CD8-positive, alpha-beta memory T cell (primary cell): ENCODE measurements at regions not wholly inside any gene's neighbourhood (a gene's known extent, or its start where the extent isn't known, plus 50 kb on each side); places are given as distances from the start of the nearest gene placed in this dataset.

Source experiments
- CTCF ChIA-PET: fragments of 350-600 bp; sonication (Branson Sonifier 250); formaldehyde crosslinking; loops from one replicate; lab custom pipeline; 2021; ENCODE audit warnings: antibody characterized with exemption; lab: Charles Lee
- POLR2A ChIA-PET: fragments of 350-600 bp; sonication (Branson Sonifier 250); formaldehyde crosslinking; loops from one replicate; lab custom pipeline; 2021; ENCODE audit warnings: antibody characterized with exemption; lab: Charles Lee
- DNase-seq, 5 donors: peaks; one replicate each; pipeline versions ENCODE4 v3.0.0 to v3.0.0-alpha.2; 2020 to 2022; ENCODE audit warnings: mixed read lengths in 1 of 5
- H3K27ac ChIP-seq: one replicate; pipeline ENCODE4 v1.7.0; 2013; ENCODE audit warnings: low read depth, mild to moderate bottlenecking, low read length, moderate library complexity
- H3K27me3 ChIP-seq: 2 replicates; pipeline ENCODE4 v1.7.0; 2013; ENCODE audit warnings: low read length, mild to moderate bottlenecking; ENCODE audit not compliant: insufficient read depth, poor library complexity, severe bottlenecking
- H3K36me3 ChIP-seq: 2 replicates; pipeline ENCODE4 v1.7.0; 2013; ENCODE audit warnings: mild to moderate bottlenecking, low read length, moderate library complexity; ENCODE audit not compliant: insufficient read depth
- H3K4me1 ChIP-seq: 2 replicates; pipeline ENCODE4 v1.7.0; 2013; ENCODE audit warnings: mild to moderate bottlenecking, low read length, moderate library complexity; ENCODE audit not compliant: insufficient read depth
- H3K4me3 ChIP-seq: 2 replicates; pipeline ENCODE4 v1.7.0; 2013; ENCODE audit warnings: mild to moderate bottlenecking, low read length
- H3K9me3 ChIP-seq: 2 replicates; pipeline ENCODE4 v1.7.0; 2013; ENCODE audit warnings: mild to moderate bottlenecking, low read length
- H3K27ac Mint-ChIP-seq, 8 donors: one replicate each; pipeline ENCODE4 v1.8.0; 2020 to 2021; ENCODE audit warnings: mixed read lengths in 8 of 8, mild to moderate bottlenecking in 6 of 8, inconsistent platforms in 3 of 8, moderate library complexity in 3 of 8
- H3K27me3 Mint-ChIP-seq, 2 donors: one replicate each; pipeline ENCODE4 v1.8.0; 2020 to 2021; ENCODE audit warnings: mixed read lengths in 2 of 2, mild to moderate bottlenecking in 1 of 2, moderate library complexity in 1 of 2
- H3K36me3 Mint-ChIP-seq, 3 donors: one replicate each; pipeline ENCODE4 v1.8.0; 2020 to 2021; ENCODE audit warnings: mixed read lengths in 3 of 3, inconsistent platforms in 1 of 3, mild to moderate bottlenecking in 1 of 3
- H3K4me1 Mint-ChIP-seq, 3 donors: one replicate each; pipeline ENCODE4 v1.8.0; 2020 to 2021; ENCODE audit warnings: mixed read lengths in 3 of 3, inconsistent platforms in 1 of 3, mild to moderate bottlenecking in 1 of 3
- H3K4me3 Mint-ChIP-seq, 7 donors: one replicate each; pipeline ENCODE4 v1.8.0; 2020 to 2021; ENCODE audit warnings: mixed read lengths in 7 of 7, mild to moderate bottlenecking in 6 of 7, moderate library complexity in 4 of 7, inconsistent platforms in 2 of 7
- H3K9me3 Mint-ChIP-seq, 5 donors: one replicate each; pipeline ENCODE4 v1.8.0; 2020 to 2022; ENCODE audit warnings: mixed read lengths in 5 of 5, mild to moderate bottlenecking in 3 of 5, moderate library complexity in 2 of 5, inconsistent platforms in 1 of 5

DNA sequence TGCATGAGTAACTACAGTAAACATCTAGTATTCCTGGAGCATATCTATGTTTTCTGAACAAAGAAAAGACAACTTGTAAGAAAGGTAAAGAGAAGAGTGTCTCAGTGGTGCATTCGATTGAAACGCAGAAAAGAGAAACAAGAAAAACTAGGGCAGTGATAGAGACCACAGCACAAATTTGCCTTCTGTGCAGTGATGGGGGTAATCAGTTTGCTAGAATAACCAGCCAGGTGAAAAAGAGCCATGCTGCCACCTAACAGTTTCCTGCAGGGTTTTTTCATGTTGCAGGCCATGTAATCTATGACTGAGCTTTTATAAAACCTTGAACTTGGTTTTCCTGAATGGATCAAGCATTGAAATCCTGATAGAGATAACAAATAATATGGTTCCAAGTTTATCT, 198.4 kb upstream of the MEF2C start:
- no peak for DNase-seq
- Histone ChIP-seq H3K27me3 (no peaks in the 10 kb centered on the region), H3K4me1 (no peaks in the 10 kb centered on the region), H3K9me3 (no peaks in the 10 kb centered on the region), H3K27ac (no peak overlapping the region), H3K4me3 (no peak overlapping the region), H3K36me3 (no peaks in the 10 kb centered on the region)
- no peaks in the 10 kb centered on the region for H3K4me1 Mint-ChIP-seq
- POLR2A ChIA-PET = no interaction called here
- H3K27ac Mint-ChIP-seq = no peak overlapping the region
- no peaks in the 10 kb centered on the region for H3K36me3 Mint-ChIP-seq
- CTCF ChIA-PET = no interaction called here
- H3K27me3 Mint-ChIP-seq = no peaks in the 10 kb centered on the region
- H3K4me3 Mint-ChIP-seq = no peak overlapping the region
- peaks cover 0 to 5% (median 0%) of the 10 kb centered on the region in 5 donors for H3K9me3 Mint-ChIP-seq

DNA sequence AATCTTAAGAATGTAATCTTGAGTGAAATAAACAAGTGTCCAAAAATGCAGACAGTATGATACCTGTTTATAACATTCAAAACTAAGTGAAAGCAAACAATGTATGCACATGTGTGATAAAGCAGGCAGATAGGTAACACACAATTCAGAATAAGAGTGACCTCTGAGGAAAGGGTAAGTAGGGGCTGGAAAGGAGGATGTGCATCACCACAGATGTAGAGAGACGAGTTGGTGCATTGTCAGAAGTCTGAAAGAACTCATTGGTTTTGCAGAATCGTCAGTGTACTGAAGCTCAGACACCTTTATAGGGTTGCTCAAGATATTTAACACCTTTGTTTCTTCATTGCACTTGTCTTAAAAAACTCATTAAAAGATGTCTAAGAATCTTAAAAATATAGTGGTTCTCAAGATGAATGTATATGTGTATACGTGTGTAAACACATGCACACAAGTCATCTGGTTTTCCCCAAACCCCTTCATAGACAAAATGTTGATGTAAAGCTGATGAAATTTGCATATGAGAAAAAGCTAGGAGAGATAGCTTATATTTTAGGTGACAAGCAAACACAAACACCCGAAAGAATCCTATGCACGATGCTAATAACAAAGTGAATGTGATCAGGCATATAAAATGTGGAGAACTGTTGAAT, 197.6 kb upstream of the MEF2C start:
- ChIA-PET POLR2A (no interaction called here), CTCF (no interaction called here)
- no peaks in the 10 kb centered on the region for H3K27me3 ChIP-seq
- no peaks in the 10 kb centered on the region for H3K9me3 ChIP-seq
- no peak for DNase-seq
- no peaks in the 10 kb centered on the region for H3K27me3 Mint-ChIP-seq
- H3K4me1 ChIP-seq = no peaks in the 10 kb centered on the region
- no peak overlapping the region for H3K4me3 ChIP-seq
- no peak overlapping the region for H3K4me3 Mint-ChIP-seq
- H3K27ac Mint-ChIP-seq = no peak overlapping the region
- H3K27ac ChIP-seq = no peak overlapping the region
- H3K9me3 Mint-ChIP-seq = peaks cover 0 to 5% (median 0%) of the 10 kb centered on the region in 5 donors
- H3K4me1 Mint-ChIP-seq = no peaks in the 10 kb centered on the region
- H3K36me3 ChIP-seq = no peaks in the 10 kb centered on the region
- no peaks in the 10 kb centered on the region for H3K36me3 Mint-ChIP-seq

DNA sequence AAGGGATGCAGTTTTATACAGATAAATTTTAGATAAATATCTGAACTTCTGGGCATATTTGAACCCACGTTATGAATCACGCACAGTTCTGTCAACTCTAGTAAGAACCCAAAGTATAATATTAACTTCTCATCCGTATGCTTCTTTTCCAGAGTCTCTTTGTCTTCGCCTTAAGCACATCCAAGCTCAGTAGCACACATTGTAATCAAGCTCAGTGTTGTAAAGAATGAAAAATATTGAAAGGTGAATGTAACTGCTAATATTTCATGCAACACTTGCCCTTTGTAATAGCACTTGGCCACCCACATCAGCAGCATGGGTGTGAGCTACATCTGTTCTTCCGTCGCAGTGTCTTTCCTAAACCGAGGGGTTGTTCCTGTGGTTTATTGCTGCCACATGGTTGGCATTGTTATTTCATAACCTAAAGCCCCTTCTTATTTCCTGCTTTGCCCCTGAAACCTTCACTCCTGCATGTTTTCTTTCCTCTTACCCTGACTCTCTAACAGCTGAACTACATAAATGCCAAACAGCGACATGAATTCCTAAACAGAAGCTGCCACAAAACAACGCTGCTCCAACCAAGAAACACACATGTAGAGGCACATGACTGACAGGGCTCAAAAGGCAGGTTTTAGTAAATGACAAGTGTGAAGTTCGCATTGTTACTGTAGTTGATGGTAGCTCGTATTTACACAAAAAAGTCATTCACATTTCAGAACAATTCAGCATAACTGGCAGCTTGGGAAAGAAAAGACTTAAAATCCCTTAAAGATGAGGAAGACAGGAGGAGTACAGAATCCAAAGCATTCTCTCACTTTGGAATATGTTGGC, 190.1 kb upstream of the MEF2C start:
- H3K36me3 Mint-ChIP-seq = no peaks in the 10 kb centered on the region
- no peak for DNase-seq
- Histone ChIP-seq H3K27ac (no peak overlapping the region), H3K4me1 (no peaks in the 10 kb centered on the region), H3K9me3 (no peaks in the 10 kb centered on the region), H3K4me3 (no peak overlapping the region), H3K36me3 (no peaks in the 10 kb centered on the region), H3K27me3 (no peaks in the 10 kb centered on the region)
- ChIA-PET CTCF (no interaction called here), POLR2A (no interaction called here)
- H3K9me3 Mint-ChIP-seq = peaks cover 0 to 3% (median 0%) of the 10 kb centered on the region in 5 donors
- no peaks in the 10 kb centered on the region for H3K27me3 Mint-ChIP-seq
- H3K4me3 Mint-ChIP-seq = no peak overlapping the region
- H3K4me1 Mint-ChIP-seq = no peaks in the 10 kb centered on the region
- H3K27ac Mint-ChIP-seq = no peak overlapping the region

DNA sequence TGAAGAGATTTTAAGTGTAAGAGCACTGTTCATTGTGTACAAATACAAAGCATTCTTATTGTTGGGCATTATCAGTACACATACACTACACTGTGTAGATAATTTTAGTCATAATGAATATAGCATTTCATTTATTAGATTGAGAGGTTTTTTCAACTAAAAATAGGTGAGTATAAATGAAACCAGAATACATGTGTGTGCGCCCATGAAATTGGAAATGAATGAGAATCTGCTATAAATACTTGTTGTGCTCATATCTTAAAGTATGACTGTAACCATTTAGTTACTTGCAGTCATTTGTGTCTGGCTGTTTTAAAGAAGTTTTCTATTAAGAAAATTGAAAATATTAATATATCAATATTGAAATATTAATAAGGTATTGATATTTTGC, 189.0 kb upstream of the MEF2C start:
- no peaks in the 10 kb centered on the region for H3K27me3 ChIP-seq
- ChIA-PET CTCF (no interaction called here), POLR2A (no interaction called here)
- no peaks in the 10 kb centered on the region for H3K4me1 ChIP-seq
- DNase-seq = no peak
- no peaks in the 10 kb centered on the region for H3K27me3 Mint-ChIP-seq
- no peak overlapping the region for H3K27ac ChIP-seq
- no peaks in the 10 kb centered on the region for H3K4me1 Mint-ChIP-seq
- H3K9me3 ChIP-seq = no peaks in the 10 kb centered on the region
- H3K4me3 Mint-ChIP-seq = no peak overlapping the region
- H3K9me3 Mint-ChIP-seq = peaks cover 0 to 3% (median 0%) of the 10 kb centered on the region in 5 donors
- H3K36me3 Mint-ChIP-seq = no peaks in the 10 kb centered on the region
- no peak overlapping the region for H3K4me3 ChIP-seq
- H3K27ac Mint-ChIP-seq = no peak overlapping the region
- H3K36me3 ChIP-seq = no peaks in the 10 kb centered on the region

DNA sequence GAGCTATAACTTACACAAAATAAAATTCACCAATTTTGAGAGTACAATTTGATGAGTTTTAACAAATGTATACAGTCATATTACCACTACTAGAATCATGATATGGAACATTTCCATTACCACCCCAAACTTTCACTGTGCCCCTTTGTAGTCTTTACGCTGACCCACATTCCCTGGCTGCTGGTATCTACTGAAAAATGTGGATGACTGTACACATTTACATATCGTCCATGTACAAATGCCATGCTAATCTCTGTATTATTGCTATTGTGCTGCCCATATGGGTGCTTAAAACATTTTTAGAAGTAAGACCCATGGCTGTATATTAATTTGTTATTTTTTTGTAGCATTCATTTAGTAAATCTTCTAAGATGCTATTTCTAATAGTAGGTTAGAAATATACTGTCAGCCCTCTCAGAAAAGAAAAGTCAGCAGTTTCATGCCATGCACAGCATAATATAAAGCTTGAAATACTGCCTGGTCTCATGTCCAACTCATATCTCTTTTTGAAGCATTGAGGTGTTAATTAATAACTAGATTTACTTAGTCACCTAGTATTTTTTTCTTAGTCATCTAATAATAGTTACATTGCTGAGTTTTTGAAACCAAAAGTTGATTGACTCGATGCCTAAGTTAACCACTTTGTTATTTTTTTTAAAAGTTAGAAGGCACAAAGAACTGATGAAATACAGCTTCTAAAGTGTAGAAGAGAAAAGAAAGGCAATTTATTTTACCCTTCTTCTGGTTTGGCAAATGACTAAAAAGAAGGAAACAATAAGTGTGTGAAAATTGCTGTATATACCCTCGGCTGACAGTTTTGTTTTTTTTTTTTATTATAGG, 188.3 kb upstream of the MEF2C start:
- Mint-ChIP-seq H3K4me1 (no peaks in the 10 kb centered on the region), H3K9me3 (peaks cover 0 to 3% (median 0%) of the 10 kb centered on the region in 5 donors), H3K36me3 (no peaks in the 10 kb centered on the region), H3K4me3 (no peak overlapping the region), H3K27me3 (no peaks in the 10 kb centered on the region), H3K27ac (no peak overlapping the region)
- CTCF ChIA-PET = no interaction called here
- POLR2A ChIA-PET = no interaction called here
- no peak overlapping the region for H3K27ac ChIP-seq
- no peak for DNase-seq
- no peak overlapping the region for H3K4me3 ChIP-seq
- H3K36me3 ChIP-seq = no peaks in the 10 kb centered on the region
- no peaks in the 10 kb centered on the region for H3K9me3 ChIP-seq
- no peaks in the 10 kb centered on the region for H3K4me1 ChIP-seq
- H3K27me3 ChIP-seq = no peaks in the 10 kb centered on the region

DNA sequence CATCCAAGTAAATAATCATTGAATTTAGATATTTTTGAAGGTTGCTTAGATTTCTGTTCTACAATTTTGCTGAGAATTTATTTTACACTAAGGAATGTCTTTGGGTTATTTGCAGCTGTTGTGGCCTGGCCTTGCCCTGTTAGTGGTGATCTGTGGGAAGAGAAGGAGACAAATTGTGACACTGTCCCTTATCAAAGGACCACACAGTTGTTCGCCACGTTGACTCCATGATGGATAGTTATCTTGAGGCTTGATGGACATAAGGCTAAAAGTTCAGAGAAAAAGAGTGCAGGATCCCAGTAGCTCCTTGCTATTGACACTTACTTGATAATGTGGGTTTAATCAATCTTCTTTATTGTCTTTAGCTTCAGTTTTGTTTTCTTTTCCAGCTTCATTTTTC, 186.6 kb upstream of the MEF2C start:
- Mint-ChIP-seq H3K4me1 (no peaks in the 10 kb centered on the region), H3K4me3 (no peak overlapping the region), H3K27ac (no peak overlapping the region), H3K36me3 (no peaks in the 10 kb centered on the region), H3K27me3 (no peaks in the 10 kb centered on the region), H3K9me3 (no peaks in the 10 kb centered on the region)
- ChIA-PET CTCF (no interaction called here), POLR2A (no interaction called here)
- no peaks in the 10 kb centered on the region for H3K4me1 ChIP-seq
- DNase-seq = no peak
- no peaks in the 10 kb centered on the region for H3K36me3 ChIP-seq
- no peaks in the 10 kb centered on the region for H3K9me3 ChIP-seq
- H3K27me3 ChIP-seq = no peaks in the 10 kb centered on the region
- no peak overlapping the region for H3K27ac ChIP-seq
- no peak overlapping the region for H3K4me3 ChIP-seq

DNA sequence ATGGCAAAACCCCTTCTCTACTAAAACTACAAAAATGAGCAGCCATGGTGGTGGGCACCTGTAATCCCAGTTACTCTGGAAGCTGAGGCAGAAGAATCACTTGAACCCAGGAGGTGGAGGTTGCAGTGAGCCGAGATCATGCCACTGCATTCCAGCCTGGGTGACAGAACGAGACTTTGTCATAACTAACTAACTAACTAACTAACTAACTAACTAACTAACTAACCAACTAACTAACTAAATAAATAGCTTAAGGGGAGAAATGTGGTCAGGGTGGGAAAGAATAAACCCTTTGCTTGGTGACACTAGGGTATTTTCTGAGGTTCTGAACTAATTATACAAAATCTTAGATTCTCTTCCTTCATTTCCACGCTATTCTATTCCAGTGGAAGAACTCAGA, 184.4 kb upstream of the MEF2C start:
- Histone ChIP-seq H3K4me3 (no peak overlapping the region), H3K36me3 (no peaks in the 10 kb centered on the region), H3K9me3 (no peaks in the 10 kb centered on the region), H3K4me1 (no peaks in the 10 kb centered on the region), H3K27me3 (no peaks in the 10 kb centered on the region), H3K27ac (no peak overlapping the region)
- no peak for DNase-seq
- H3K27me3 Mint-ChIP-seq = no peaks in the 10 kb centered on the region
- no peaks in the 10 kb centered on the region for H3K36me3 Mint-ChIP-seq
- H3K4me1 Mint-ChIP-seq = no peaks in the 10 kb centered on the region
- H3K27ac Mint-ChIP-seq = no peak overlapping the region
- no peak overlapping the region for H3K4me3 Mint-ChIP-seq
- ChIA-PET POLR2A (no interaction called here), CTCF (no interaction called here)
- peaks cover 0 to 2% (median 0%) of the 10 kb centered on the region in 5 donors for H3K9me3 Mint-ChIP-seq

DNA sequence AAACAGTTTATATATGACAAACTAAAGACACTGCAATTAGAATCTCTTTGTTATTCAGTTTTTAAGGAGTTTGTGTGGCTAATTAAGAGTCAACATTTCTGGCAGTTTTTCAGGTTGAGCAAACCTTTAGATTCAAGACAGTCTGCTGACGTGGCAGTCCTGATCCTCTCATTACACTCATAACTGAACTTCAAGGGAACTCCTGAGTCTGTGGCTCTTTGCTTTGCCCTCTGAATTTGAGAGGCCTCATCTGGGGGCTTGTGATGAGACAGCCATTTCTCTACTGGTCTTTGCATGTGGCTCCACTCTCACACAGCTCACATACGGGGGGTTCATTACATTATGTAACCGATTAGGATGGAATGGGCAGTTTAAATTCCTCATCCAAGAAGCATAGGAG, 182.9 kb upstream of the MEF2C start:
- no peak overlapping the region for H3K27ac Mint-ChIP-seq
- H3K36me3 Mint-ChIP-seq = no peaks in the 10 kb centered on the region
- peaks cover 0 to 2% (median 0%) of the 10 kb centered on the region in 5 donors for H3K9me3 Mint-ChIP-seq
- ChIA-PET POLR2A (no interaction called here), CTCF (no interaction called here)
- Histone ChIP-seq H3K4me1 (no peaks in the 10 kb centered on the region), H3K27me3 (no peaks in the 10 kb centered on the region), H3K36me3 (no peaks in the 10 kb centered on the region), H3K9me3 (no peaks in the 10 kb centered on the region), H3K4me3 (no peak overlapping the region), H3K27ac (no peak overlapping the region)
- DNase-seq = no peak
- H3K4me1 Mint-ChIP-seq = no peaks in the 10 kb centered on the region
- H3K27me3 Mint-ChIP-seq = no peaks in the 10 kb centered on the region
- H3K4me3 Mint-ChIP-seq = no peak overlapping the region
